ENCODE measurements at regions not wholly inside any gene's neighbourhood (a gene's known extent, or its start where the extent isn't known, plus 50 kb on each side); places are given as distances from the start of the nearest gene placed in this dataset.

DNA sequence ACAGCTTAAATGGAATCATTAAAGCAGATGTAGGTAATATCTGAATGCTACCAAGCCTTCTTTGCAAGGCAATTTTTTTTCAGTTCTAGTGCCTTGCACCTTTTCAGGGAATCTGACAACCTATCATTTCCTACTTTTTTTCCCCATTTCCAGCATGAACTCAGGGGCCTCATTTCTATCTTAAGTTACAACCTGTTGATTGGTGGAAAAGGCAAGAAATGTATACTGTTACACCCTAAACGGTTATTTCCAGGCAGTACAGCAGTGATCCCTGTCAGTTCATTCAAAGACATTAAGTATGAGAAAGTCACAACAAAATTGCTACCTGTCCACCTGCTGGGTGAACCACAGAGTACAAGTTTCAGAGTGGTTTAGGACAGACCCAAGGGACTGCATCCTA lies 171.2 kb upstream of the PIK3C3 start:
- TF ChIP-seq EZH2phosphoT487 (IDR thresholded peaks at IDR 0.05; ENCODE audit: borderline replicate concordance, low read length): no peak
- TF ChIP-seq, protein P1, sequence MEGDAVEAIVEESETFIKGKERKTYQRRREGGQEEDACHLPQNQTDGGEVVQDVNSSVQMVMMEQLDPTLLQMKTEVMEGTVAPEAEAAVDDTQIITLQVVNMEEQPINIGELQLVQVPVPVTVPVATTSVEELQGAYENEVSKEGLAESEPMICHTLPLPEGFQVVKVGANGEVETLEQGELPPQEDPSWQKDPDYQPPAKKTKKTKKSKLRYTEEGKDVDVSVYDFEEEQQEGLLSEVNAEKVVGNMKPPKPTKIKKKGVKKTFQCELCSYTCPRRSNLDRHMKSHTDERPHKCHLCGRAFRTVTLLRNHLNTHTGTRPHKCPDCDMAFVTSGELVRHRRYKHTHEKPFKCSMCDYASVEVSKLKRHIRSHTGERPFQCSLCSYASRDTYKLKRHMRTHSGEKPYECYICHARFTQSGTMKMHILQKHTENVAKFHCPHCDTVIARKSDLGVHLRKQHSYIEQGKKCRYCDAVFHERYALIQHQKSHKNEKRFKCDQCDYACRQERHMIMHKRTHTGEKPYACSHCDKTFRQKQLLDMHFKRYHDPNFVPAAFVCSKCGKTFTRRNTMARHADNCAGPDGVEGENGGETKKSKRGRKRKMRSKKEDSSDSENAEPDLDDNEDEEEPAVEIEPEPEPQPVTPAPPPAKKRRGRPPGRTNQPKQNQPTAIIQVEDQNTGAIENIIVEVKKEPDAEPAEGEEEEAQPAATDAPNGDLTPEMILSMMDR (conservative IDR thresholded peaks at IDR 0.05; ENCODE audit: low read depth, low read length): no peak
